Femur (tissue), 1 donor: ENCODE measurements at regions not wholly inside any gene's neighbourhood (a gene's known extent, or its start where the extent isn't known, plus 50 kb on each side); places are given as distances from the start of the nearest gene placed in this dataset.
"Not testable (repeated sequence)": the region's sequence is repeated elsewhere in the genome, so short reads cannot be mapped to it uniquely, and the experiment has no call there.

Experiments
- DNase-seq: peaks from one replicate; pipeline ENCODE4 v3.0.0-alpha.2; 2017

DNA sequence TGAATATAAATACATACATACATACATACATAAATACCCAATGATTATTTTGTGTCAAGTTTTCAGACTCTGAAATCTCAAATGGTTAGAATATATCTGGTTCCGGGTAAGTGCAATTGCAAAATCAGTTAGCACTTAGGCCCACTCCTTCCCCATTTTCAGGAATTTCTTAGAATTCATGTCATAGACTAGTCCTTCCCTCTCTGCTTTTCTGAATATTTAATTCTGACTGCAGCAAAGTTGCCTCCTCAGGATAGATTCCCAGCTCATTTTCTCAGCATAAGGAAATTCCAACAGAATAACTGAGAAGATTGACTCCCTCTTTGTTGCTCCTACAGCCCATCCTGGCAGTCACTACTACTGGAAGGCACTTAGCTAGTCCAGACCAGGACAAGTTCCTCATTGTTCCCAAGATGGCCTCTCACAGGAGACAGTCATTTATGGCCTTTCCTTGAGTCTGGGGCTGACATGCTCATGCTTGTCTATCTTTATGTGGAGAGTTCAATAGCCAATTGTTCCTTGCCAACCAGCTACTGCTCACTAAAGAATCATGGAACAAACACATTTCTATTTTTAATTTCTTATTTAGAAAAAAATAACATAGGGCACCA, 142.9 kb upstream of the ITGB1 start:
- DNase-seq, result no peak

DNA sequence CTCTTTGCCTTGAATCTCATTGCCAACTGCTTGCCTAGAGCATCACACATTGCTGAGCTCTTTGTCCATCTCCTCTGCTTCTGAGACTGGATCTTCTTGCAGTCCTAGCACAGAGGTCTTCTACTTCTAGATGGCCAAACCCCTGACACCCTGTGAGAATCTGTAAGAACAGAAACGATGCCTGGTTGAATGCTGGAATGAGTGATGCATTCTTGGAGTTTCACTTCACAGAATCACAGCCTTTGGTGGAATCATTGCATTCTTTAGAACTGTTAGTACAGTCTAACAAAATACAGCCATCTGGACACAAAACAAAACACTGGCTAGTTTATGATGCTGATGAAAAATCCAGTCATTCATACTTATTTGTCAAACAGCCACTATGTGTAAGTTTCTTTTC, 141.7 kb upstream of the ITGB1 start:
- no peak for DNase-seq

DNA sequence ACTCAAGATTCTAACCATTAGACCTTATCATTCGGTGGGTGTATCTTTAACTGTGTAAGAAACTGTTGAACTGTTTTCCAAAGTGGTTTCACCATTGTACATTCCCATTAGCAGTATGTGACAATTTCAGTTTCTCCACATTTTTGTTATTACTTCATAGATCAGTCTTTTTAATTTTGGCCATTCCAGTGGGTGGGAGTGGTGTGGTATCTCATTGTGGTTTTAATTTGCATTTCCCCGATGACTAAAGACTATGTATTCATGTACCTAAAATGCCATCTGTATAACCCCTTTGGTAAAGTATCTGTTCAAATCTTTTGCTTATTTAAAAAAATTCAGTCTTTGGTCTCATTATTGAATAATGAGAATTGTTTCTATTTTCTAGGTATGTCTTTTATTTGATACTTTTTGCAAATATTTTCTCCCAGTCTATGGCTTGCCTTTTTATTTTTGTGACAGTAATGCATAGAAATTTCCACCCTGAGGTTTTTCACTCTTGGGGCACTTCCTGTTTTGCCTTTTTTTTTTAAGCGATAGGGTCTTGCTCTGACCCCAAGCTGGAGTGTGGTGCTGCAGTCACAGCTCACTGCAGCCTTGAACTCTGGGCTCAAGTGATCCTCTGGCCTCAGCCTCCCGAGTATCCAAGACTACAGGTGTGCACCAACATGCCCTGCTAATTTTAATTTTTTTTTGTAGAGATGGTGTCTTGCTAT, 141.1 kb upstream of the ITGB1 start:
- DNase-seq, result no peak

DNA sequence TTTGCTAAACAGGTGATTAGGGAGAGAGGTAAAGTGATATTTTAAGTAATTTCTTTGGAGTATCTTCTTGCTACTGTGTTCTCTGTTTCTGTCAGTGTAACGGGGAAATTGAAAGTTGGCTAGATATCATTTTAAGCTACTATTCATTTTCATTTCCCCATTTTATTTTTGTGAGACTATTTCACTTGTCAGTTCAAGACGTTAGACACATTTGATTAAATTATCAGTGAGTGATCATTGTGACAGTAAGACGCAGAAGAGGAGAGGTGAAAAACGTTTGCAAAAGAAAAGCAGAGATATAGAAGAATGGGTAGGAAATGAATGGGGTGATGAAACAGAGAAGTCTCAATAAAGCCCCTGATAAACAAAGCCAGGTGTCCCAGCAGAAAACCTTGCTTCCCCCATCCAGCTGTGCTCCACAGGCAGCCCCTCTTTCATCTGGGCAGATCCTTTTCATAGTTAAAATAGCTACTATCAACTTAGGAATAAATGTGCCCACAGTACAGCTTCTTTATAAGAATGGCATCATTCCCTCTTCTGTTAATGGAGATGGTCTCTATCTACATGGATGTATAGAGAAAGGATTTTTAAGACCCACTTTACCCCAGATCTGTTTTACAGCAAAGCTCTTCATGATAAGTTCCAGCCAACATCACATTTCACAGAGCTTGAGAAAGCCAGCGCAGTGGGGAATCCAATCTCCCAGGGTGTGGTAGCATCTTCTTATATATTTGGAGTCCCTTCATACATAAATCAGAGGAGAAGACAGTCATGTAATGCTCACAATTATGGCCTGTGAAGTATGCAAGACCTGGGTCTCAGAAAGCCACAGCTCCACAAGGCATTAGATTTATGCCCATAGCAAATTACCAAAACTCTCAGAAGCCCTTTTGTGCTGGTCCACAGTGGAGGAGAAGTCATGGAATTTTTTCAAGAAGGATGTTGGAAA, 138.1 kb upstream of the ITGB1 start:
- DNase-seq, result no peak

DNA sequence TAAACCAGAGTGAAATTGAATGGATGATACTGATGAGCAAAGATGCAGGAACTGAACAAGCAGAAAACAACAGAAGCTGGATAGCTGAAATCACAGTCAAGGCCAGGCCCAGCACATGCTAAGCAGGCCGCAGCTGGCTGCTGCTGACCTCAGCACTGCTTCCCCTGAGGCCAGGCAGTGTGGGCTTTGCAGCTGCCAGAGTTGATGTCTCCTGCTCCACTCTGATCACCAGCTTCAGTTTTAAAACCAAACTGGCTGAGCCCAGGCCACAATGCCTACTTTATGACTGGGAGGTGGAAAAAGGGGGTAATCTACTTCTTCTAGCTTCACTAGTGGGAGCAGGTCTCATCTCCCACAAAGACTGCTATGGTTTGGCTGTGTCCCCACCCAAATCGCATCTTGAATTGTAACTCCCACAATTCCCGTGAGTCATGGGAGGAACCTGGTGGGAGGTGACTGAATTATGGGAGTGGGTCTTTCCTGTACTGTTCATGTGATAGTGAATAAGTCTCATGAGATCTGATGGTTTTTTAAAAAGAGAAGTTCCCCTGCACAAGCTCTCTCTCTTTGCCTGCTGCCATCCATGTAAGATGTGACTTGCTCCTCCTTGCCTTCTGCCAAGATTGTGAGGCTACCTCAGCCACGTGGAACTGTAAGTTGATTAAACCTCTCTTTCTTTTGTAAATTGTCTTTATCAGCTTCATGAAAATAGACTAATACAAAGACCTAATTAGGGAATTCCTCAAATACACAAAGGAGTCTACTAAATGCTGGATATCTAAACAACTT, 136.4 kb upstream of the ITGB1 start:
- peak; percentile 40 for DNase-seq

DNA sequence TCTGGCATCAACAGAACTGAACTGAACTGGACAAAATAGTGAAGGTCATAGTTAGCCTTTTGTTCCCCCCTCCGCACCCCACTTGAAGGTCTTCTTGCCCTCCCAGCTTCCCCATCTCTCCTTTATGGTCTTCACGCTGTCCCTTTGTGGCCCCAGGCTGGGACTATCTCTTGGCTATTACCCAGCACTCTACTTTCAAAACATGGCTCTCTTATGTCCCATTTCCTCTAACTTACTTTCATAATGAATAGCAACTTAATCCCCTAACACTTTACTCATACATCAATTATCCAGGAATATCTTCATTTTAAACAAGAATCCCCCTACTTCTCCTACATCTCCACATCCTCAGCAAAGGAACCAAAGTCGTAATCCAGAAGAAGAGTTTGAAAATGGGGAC, 135.3 kb upstream of the ITGB1 start:
- no peak for DNase-seq

DNA sequence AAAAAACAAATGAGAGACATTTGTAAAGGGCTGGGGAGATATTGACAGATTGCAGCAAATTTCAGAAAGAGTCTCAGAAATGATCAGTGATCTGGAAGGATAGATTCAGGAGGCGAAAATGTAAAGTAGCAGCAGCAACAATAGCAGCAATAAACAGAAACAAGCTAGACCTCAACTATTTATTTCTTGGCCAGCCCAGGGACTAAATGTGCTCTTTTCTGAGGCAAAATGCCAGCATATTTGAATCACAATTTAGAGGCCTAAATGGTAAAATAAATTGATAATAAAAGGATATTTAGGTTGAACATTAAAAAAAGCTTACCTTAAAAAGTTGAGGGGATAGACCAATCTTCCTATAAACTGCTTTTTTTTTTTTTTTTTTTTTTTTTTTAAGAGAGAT, 134.6 kb upstream of the ITGB1 start:
- DNase-seq, result no peak

DNA sequence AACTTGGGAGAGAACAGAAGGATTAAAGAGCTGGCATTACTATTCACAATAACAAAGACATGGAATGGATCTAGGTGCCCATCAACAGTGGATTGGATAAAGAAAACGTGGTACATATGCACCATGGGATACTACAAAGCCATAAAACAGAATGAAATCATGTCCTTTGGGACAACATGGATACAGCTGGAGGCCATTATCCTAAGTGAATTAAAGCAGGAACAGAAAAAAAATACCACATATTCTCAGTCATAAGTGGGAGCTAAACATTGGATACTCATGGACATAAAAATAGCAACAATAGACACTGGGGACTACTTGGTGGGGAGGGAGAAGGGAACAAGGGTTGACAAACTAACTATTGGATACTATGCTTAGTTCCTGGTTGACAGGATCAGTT, 133.2 kb upstream of the ITGB1 start:
- DNase-seq, result no peak

DNA sequence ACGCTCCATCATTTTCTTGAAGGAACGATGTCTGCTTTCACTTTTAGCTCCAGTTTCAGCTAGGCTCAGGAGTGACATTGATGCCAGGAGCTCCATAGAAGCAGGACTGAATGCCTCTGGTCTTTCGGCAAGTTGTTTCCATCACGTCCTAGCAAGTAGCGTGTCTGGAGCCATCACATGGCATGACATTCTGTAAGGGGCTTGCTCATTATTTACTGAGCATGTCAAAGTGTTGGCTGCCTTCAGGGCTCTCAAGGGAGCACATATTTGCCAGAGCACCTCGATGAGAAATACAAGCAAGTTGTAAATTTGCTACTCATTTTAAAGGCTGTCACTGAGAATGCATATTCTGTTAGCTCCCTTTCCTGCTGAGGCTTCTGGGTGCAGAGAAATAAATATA, 131.0 kb upstream of the ITGB1 start:
- no peak for DNase-seq

DNA sequence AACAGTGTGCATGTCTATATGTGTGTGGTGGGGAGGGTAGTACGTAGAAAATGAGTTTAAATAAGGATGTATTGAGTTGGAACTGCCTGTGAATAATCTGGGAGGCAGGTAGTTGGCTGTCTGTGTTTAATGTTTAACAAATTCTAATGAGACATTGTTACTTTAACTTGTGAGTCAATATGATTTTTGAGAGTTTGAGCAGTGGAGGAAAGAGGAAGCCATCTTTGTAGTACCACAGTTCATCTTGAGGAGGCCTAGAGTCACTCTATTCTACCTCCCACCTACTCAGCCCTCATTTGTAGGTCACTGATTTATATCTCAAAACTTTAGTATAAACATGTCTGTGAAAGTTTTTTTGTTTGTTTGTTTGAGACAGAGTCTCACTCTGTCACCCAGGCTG, 129.9 kb upstream of the ITGB1 start:
- DNase-seq, result no peak

DNA sequence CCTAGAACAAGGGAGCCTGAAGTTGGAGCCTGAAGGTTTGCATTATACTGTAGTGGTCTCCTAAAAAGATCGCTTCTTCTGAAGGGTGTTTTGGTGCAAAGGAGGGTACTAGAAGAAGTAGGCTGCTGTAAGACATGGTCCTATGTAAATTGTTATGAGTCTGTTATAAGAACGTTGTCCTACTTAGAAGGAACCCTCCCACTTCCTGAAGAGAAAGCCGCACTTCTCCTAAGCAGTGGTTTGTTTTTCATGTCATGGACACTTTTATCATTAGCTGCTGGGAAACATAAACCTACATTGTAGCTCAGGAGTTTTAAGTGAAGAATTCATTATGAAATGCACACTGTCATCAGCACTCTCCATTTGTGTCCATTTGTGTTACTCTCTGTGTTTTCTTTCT, 129.1 kb upstream of the ITGB1 start:
- no peak for DNase-seq

DNA sequence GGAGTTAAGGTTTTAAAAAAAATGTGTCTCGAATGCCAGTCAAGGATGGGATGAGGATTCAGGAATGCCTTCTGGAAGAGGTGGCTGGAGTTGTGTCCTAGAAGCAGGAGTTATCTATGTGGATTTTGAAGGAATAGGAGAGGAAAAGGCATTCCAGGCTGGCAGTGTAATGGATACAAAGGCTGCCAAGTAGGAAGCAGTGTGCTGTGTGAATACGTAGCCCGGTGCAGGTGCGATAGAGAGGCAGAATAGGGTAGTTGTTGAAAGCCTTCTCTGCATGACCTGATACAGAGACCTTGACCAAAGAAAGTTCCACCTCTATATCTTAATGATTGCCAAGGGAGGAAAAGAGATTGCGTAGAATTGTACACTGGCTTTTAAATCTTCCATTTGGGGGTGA, 128.1 kb upstream of the ITGB1 start:
- no peak for DNase-seq

DNA sequence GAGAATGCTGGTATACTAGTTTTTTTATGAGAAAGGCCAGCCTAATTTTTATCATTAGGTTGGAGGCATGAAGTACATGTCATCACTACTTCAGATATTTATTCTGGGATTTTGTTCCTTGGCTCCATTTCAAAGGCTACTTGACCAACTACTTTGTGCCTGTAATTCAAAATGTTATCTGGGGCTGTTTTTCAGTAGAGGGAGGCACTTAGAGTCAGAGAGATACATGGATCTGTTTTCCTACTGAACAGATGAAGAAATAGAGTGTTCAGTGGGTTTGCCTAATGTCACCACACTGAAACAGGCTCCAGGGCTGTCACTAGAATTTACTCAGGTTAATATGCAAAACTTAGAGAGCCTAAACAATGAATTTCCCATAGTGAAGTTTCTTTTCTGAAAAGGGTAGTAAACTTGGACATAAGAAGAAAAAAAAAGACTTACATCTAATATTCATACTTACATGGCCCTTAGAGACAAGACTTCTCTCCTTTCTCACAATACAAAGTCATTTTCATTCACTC, 127.3 kb upstream of the ITGB1 start:
- DNase-seq, result no peak

DNA sequence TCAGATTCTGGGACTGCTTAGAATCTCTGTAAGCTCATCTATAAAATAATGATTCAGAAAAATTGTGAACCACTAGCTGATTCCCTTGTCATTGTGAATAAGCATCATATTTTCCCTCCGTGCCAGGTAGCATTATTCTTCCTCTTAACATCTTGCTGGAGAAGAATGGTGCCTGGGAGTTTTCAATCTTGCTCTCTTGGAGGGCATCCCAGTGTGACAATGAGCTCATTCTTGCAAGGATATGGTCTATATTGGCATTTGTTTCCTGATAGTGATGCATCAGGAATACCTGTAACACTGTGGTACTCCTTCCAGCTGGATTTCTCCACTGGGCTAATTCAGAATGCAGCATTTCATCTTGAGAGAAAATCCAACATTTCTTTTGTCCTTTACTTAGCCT, 126.4 kb upstream of the ITGB1 start:
- no peak for DNase-seq

DNA sequence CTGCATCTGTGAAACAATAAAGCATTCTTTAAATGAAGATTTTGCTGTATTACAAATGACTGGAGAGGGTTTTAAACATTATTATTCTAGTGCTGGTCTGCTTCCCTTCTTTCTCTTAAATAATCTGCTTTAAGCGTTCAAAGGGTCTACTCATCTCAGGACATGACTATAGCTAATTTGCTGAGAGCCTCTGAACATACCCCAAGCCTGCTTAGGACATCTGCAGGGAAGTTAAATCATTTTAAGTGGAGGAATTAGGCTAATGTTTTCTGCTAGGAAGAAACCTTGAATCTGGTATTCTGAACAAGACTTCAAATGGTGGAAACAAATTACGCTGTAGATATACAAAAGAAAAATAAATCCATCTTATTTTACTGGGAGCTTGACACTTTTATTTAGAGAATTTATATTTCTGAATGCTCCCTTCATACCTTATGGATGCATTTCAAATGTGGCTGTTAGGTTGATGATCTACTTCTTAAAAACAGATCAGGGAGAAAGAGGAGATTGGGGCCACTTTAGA, 124.4 kb upstream of the ITGB1 start:
- DNase-seq, result no peak

DNA sequence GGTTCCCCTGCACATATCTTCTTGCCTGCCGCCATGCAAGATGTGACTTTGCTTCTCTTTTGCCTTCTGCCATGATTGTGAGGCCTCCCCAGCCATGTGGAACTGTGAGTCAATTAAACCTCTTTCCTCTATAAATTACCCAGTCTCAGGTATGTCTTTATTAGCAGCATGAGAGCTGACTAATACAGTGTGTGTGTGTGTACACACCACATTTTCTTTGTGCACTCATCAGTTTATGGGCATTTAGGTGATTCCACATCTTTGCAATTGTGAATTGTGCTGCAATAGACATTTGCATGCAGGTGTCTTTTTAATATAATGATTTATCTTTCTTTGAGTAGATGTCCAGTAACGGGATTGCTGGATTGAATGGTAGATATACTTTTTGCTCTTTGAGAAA, 122.4 kb upstream of the ITGB1 start:
- DNase-seq, result not testable (repeated sequence)

DNA sequence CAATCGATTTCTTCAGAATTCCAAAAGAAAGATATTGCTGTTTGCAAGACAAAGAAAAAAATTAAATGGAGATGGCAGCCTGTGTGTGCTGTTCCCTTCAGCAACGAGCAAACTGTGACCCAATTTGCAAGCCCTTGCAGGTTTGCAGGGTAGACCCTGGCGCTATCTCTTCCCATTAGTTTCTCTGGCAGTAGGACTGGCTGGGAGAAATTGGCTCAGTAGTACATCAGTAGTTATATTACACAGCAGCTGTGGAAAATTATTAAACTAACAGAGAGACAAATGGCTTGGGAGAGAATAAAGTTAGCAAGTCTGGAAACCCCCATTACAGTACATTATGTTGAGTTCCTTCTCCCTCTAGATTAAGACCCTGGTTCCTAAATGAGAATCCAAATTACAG, 116.4 kb upstream of the ITGB1 start:
- DNase-seq, result peak; percentile 31

DNA sequence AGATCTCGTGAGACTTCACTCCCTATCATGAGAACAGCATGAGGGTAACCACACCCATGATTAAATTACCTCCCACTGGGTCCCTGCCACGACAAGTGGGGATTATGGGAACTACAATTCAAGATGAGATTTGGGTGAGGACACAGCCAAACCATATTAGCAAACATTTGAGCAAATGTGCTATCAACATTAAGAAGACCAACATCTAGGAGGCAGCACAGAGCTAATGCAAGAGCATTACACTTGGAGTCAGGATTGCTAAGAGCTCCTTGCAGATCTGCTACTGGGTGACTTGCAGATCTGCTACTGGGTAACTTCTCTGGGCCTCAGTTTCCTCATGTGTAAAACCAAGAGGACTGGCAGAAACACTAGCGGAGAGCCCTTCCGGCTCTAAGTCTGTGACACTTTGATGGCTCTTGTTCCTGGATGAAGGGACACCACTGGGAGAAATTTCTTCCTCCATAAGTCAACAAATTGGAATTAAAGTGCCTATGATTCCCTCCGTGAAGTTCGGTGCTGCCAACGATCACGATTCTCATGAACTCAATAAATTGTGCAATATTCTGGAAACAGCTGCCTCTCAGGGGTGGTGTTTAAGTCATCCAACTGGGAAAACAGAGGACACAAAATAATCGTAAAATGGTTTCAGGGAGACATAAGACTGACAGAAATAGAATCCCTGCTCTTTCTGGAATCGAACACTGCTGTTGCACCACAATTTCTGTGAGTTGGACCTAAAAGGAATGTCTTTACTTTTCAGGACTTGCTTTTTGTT, 115.8 kb upstream of the ITGB1 start:
- DNase-seq, result peak; percentile 24

DNA sequence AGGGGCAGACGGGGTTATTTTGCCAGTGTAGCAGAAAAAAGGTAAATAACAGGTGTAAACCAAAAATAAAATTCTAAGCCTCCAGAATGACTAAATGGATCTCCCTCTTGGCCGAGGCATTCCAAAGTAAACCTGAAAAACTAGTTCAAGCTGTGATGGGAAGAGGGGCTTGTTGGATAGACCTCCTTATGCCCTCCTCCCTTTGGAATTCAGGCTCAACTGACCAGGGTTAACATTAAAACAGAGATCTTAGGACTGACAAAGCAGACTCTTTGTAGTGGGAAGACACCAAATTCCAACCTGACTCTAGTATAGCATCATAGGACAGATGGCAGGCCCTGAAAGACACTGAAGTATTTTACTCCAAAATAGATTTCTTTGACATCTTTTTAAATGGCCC, 113.8 kb upstream of the ITGB1 start:
- no peak for DNase-seq

DNA sequence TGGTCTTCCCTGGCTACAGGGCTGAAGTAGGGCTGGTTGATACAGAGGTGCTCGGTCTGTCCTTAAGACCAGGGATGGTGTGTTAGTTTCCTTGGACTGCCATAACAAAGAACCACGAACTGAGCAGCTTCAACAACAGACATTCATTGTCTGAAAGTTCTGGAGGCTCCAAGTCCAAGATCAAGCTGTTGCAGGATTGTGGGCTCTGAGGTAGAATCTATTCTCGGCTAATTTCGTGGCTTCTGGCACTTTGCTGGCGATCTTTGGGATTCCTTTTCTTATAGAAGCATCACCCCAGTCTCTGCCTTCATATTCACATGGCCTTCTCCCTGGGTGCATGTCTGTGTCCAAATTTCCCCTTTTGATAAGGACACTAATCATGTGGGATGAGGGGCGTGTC, 112.1 kb upstream of the ITGB1 start:
- no peak for DNase-seq

DNA sequence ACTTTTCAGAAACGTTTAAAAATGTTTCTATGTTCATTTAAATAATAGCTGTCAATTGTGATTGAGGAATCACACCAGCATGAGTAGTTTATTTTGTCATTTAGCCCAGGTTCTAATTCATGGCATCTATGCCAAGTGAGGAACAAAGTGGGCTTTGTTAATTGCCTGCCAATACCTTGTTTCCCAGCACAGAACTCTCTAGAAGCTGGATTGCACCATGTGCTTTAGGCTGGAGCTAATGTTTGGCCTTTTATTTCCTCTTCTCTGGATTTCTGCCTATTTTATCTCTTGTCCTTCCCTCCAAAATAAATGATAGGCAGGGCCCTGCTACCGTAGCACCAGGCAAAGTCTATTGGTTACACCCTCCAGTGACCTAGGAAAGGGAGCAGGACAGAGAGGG, 109.9 kb upstream of the ITGB1 start:
- DNase-seq, result no peak

DNA sequence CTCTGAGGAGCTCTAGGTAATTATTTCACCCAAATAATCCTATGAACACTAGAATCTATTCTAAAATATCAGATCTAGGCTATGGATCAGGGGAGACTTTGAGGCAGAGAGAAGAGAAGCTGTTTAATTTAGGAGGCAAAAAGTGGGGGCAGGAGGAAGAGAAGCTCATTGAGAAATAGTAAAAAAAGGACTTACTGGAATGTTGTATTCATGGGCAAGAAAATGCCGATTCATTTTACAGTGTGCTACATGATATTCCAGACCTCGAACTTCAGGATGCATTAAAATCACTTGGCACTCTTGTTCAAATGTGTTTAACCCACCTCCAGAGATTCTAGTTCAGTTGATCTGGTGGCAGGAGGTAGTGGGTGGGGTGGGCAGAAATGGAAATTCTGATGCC, 109.5 kb upstream of the ITGB1 start:
- no peak for DNase-seq
